Mesothelial cell of epicardium (in vitro differentiated cells): ENCODE measurements at regions not wholly inside any gene's neighbourhood (a gene's known extent, or its start where the extent isn't known, plus 50 kb on each side); places are given as distances from the start of the nearest gene placed in this dataset.

Experiments
- DNase-seq, 2 experiments: peaks; one replicate each; pipeline ENCODE4 v3.0.0; 2021; ENCODE audit warnings: low spot score in 2 of 2; ENCODE audit not compliant: unreplicated experiment in 2 of 2
- H3K27ac Mint-ChIP-seq: 2 replicates; pipeline ENCODE4 v1.8.0; 2021; ENCODE audit warnings: mixed read lengths
- H3K27me3 Mint-ChIP-seq: 2 replicates; pipeline ENCODE4 v1.8.0; 2021; ENCODE audit warnings: low read depth, mixed read lengths
- H3K36me3 Mint-ChIP-seq: 2 replicates; pipeline ENCODE4 v1.8.0; 2021; ENCODE audit warnings: mixed read lengths
- H3K4me1 Mint-ChIP-seq: 2 replicates; pipeline ENCODE4 v1.8.0; 2021; ENCODE audit warnings: mixed read lengths
- H3K4me3 Mint-ChIP-seq: 2 replicates; pipeline ENCODE4 v1.8.0; 2021; ENCODE audit warnings: mild to moderate bottlenecking, moderate library complexity, mixed read lengths
- H3K9me3 Mint-ChIP-seq: 2 replicates; pipeline ENCODE4 v1.8.0; 2021; ENCODE audit warnings: mixed read lengths
- CTCF ChIP-seq: fragments of 200-600 bp; sonication (generic); IDR thresholded peaks from one replicate; pipeline ENCODE4 v1.5.0; 2021; ENCODE audit warnings: antibody characterized with exemption; ENCODE audit not compliant: unreplicated experiment

DNA sequence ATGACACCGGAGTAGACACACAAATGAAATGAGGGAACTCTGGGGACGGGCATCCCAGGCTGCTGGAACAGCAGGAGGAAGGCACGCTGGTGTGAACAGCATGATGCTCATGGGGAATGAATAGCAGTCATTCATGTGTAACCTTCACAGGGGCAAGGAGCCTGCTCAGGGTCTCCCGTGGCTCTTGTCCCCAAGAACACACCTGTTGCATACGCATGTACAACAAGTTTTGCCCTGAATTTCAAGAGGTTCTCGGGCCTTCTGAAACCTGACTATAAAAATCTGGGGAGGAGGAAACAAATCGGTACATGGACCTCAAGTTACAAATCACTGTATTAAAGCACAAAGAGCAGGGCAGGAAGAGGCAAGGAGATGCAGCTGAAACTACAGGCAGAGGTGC, 93.4 kb downstream of the RRAGC start:
- H3K27ac Mint-ChIP-seq = no peak overlapping the region
- no peaks in the 10 kb centered on the region for H3K9me3 Mint-ChIP-seq
- H3K27me3 Mint-ChIP-seq = peaks cover 80% of the 10 kb centered on the region
- H3K4me1 Mint-ChIP-seq = no peaks in the 10 kb centered on the region
- DNase-seq = no peak
- H3K36me3 Mint-ChIP-seq = no peaks in the 10 kb centered on the region
- TF ChIP-seq CTCF = no peak
- H3K4me3 Mint-ChIP-seq = no peak overlapping the region

- Mint-ChIP-seq H3K27ac (no peak overlapping the region), H3K36me3 (no peaks in the 10 kb centered on the region), H3K9me3 (no peaks in the 10 kb centered on the region), H3K4me3 (no peak overlapping the region), H3K27me3 (peaks cover 94% of the 10 kb centered on the region), H3K4me1 (no peaks in the 10 kb centered on the region)
- no peak for TF ChIP-seq CTCF
- DNase-seq = no peak
Measured at GRCh38 chr1:38763121-38763520, 96.5 kb downstream of the RRAGC start.

DNA sequence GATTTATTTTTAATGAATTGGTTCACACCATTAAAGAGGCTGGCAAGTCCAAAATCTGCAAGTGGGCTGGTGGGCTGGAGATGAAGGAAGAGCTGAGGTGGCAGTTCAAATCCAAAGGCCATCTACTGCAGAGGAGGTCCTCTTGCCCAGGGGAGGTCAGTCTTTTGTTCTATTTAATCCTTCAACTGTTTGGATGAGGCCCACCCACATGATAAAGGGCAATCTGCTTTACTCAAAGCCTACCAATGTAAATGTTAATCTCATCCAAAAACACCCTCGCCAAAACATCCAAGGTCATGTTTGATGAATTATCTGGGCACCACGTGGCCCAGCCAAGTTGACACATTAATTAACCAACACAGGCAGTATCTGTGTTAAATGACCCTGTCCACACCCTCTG, 99.0 kb downstream of the RRAGC start:
- DNase-seq = no peak
- H3K4me3 Mint-ChIP-seq = no peak overlapping the region

DNA sequence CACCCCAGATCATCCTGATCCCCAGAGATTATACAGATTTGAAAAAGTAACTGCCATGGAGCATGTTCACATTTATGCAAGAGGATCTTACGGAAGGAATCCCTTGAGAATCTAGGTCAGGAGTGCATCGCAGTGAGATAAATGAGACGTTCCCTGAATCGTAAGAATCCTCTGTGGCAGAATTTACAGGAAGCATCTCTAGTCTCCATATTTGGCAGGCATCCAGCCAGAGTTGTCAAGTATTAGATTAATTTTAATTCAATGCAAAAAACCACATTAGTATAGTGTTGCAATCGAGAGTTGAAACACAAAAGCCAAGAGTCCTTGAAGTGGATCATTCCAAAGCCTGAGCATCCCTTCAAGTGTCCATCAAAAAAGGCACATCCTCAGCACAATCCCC, 100.8 kb downstream of the RRAGC start:
- Mint-ChIP-seq H3K27me3 (peaks cover 99% of the 10 kb centered on the region), H3K36me3 (no peaks in the 10 kb centered on the region), H3K9me3 (no peaks in the 10 kb centered on the region), H3K4me1 (no peaks in the 10 kb centered on the region), H3K4me3 (no peak overlapping the region), H3K27ac (no peak overlapping the region)
- DNase-seq = no peak
- no peak for TF ChIP-seq CTCF

More for the DNA sequence above, 99.0 kb downstream of the RRAGC start:
- no peak for TF ChIP-seq CTCF
- Mint-ChIP-seq H3K36me3 (no peaks in the 10 kb centered on the region), H3K4me1 (no peaks in the 10 kb centered on the region), H3K27me3 (peaks cover 98% of the 10 kb centered on the region), H3K9me3 (no peaks in the 10 kb centered on the region), H3K27ac (no peak overlapping the region)

DNA sequence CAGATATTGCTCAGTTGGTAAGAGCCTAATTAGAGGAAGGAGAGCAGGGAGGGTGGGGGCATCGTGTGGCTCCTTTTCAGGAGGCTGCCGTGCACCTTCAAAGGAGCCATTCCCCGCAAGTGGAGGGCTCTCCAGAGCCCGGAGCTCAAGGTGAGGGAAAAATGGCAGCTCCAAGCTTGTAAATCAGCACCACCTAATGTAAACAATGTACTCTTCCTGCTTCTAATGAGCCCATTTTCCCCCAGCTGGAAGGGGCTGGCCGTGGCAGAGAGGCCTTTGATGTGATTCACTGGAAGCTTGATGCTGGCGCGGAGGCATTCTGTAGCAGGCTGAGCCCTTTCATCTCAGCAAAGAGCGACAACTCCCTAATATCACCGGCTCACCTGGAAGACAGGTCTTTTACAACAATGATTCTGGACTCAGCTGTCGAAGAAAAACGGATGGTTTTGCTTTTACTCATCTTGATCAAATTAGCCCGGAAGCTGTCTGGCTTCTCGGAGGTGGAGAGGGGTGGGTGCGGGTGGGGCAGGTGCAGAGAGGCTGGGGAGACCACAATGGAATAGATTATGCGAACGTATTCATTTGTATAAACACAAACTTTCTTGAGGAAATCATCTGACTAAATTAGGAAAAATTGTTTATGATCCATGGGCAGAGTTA, 112.5 kb downstream of the RRAGC start:
- no peak for DNase-seq
- H3K4me1 Mint-ChIP-seq = peaks cover 5% of the 10 kb centered on the region
- no peaks in the 10 kb centered on the region for H3K9me3 Mint-ChIP-seq
- no peak overlapping the region for H3K4me3 Mint-ChIP-seq
- no peak overlapping the region for H3K27ac Mint-ChIP-seq
- TF ChIP-seq CTCF = no peak
- H3K36me3 Mint-ChIP-seq = no peaks in the 10 kb centered on the region
- peaks cover 92% of the 10 kb centered on the region for H3K27me3 Mint-ChIP-seq

DNA sequence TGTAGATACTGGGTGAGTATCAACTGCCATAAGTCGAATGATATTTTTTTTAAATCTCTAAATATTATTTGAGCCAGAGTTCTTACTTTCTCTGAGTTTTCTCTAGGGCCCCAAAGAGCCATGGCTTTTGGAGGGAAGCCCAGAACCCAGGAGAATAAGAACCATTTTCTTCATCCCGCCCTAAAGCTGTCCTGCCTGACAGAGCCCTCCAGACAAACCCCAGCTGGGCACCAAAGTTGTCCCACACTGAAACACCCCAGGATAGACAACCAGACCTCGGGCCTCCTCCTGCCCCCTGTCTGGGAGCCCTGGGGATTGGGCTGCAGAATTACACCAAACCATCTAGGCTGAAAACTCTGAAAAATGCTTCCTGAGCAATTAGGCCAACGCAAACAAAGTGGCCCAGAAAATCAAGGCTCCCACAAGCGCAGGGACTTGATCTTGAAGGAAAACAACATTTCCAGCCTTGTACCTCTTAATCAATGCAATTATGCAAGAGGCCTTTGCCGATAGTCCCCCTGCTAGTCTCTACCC, 113.1 kb downstream of the RRAGC start:
- no peak for DNase-seq
- H3K36me3 Mint-ChIP-seq = no peaks in the 10 kb centered on the region
- H3K4me3 Mint-ChIP-seq = no peak overlapping the region
- TF ChIP-seq CTCF = no peak
- no peak overlapping the region for H3K27ac Mint-ChIP-seq
- peaks cover 88% of the 10 kb centered on the region for H3K27me3 Mint-ChIP-seq
- no peaks in the 10 kb centered on the region for H3K9me3 Mint-ChIP-seq
- peaks cover 5% of the 10 kb centered on the region for H3K4me1 Mint-ChIP-seq
